Caco-2 (cell line): ENCODE measurements at regions not wholly inside any gene's neighbourhood (a gene's known extent, or its start where the extent isn't known, plus 50 kb on each side); places are given as distances from the start of the nearest gene placed in this dataset.

Experiments used
- BruUV-seq: library from RNA; stranded (reverse); fragments of 400-500 nt; replicated peaks from 2 replicates; lab custom pipeline; 2021; lab: Mats Ljungman, UMichigan
- CTCF ChIA-PET: fragments of 300-600 bp; sonication (Branson Sonifier 250); formaldehyde crosslinking; loops from one replicate; lab custom pipeline; 2022; ENCODE audit warnings: antibody characterized with exemption; lab: Charles Lee
- POLR2A ChIA-PET: fragments of 300-600 bp; sonication (Branson Sonifier 250); formaldehyde crosslinking; loops from one replicate; lab custom pipeline; 2022; ENCODE audit warnings: antibody characterized with exemption; lab: Charles Lee
- DNase-seq, 2 experiments: peaks; one replicate each; pipeline versions ENCODE4 v3.0.0 to v3.0.0-alpha.2; 2020 to 2022
- H3K27me3 ChIP-seq: replicated peaks from 2 replicates; pipeline ENCODE4 v1.6.0; 2011; ENCODE audit warnings: low read length; ENCODE audit not compliant: control insufficient read depth, insufficient read depth
- H3K36me3 ChIP-seq: 2 replicates; pipeline ENCODE4 v1.5.1; 2011; ENCODE audit warnings: low read length; ENCODE audit not compliant: control insufficient read depth, insufficient read depth
- H3K4me1 ChIP-seq: fragments of 250-450 bp; sonication (Bioruptor Pico); 2 replicates; pipeline ENCODE4 v1.5.1; 2020; ENCODE audit warnings: mild to moderate bottlenecking
- H3K4me3 ChIP-seq: 2 replicates; pipeline ENCODE4 v1.5.1; 2011; ENCODE audit warnings: low read depth, mild to moderate bottlenecking, control low read depth, low read length
- H3K9me3 ChIP-seq: fragments of 250-450 bp; sonication (Bioruptor Pico); 2 replicates; pipeline ENCODE4 v1.5.1; 2020; ENCODE audit warnings: mild to moderate bottlenecking, moderate library complexity
- H3K27ac Mint-ChIP-seq: one replicate; pipeline ENCODE4 v1.8.0; 2022; ENCODE audit warnings: mixed read lengths; ENCODE audit not compliant: unreplicated experiment
- H3K27me3 Mint-ChIP-seq: one replicate; pipeline ENCODE4 v1.8.0; 2022; ENCODE audit warnings: mixed read lengths; ENCODE audit not compliant: insufficient read depth, unreplicated experiment
- H3K36me3 Mint-ChIP-seq: one replicate; pipeline ENCODE4 v1.8.0; 2022; ENCODE audit warnings: mild to moderate bottlenecking, mixed read lengths; ENCODE audit not compliant: insufficient read depth, unreplicated experiment
- H3K4me1 Mint-ChIP-seq: one replicate; pipeline ENCODE4 v1.8.0; 2022; ENCODE audit warnings: low read depth, mixed read lengths; ENCODE audit not compliant: unreplicated experiment
- H3K4me3 Mint-ChIP-seq: one replicate; pipeline ENCODE4 v1.8.0; 2022; ENCODE audit warnings: mild to moderate bottlenecking, moderate library complexity, mixed read lengths; ENCODE audit not compliant: unreplicated experiment
- H3K9me3 Mint-ChIP-seq: one replicate; pipeline ENCODE4 v1.8.0; 2022; ENCODE audit warnings: mixed read lengths; ENCODE audit not compliant: unreplicated experiment
- CTCF ChIP-seq, 2 experiments: fragments of 200-600 bp in 1 of 2; IDR thresholded peaks; 1 replicate in 1 of 2; 2 replicates in 1 of 2; pipeline versions ENCODE4 v1.5.1 to v1.8.0; 2011 to 2022; ENCODE audit warnings: antibody characterized with exemption in 1 of 2, control low read depth in 1 of 2, inconsistent platforms in 1 of 2, low read depth in 1 of 2, low read length in 1 of 2, mild to moderate bottlenecking in 1 of 2, moderate library complexity in 1 of 2; ENCODE audit not compliant: insufficient read depth in 1 of 2, severe bottlenecking in 1 of 2, unreplicated experiment in 1 of 2
- intact Hi-C: fragments of 100-400 bp; cut with micrococcal nuclease; formaldehyde crosslinking; loops from one replicate; pipeline ENCODE4 v1.10.0; 2022; ENCODE audit not compliant: unreplicated experiment

- intact Hi-C loops: no loop called here
- peaks cover 28% of the 10 kb centered on the region for H3K4me1 Mint-ChIP-seq
- BruUV-seq: no TSS peak
- Histone ChIP-seq H3K27me3 (no peaks in the 10 kb centered on the region), H3K4me3 (no peak overlapping the region), H3K36me3 (no peaks in the 10 kb centered on the region), H3K4me1 (peaks cover 28% of the 10 kb centered on the region), H3K9me3 (no peaks in the 10 kb centered on the region)
- H3K27me3 Mint-ChIP-seq: no peaks in the 10 kb centered on the region
- H3K4me3 Mint-ChIP-seq: no peak overlapping the region
- H3K9me3 Mint-ChIP-seq: peaks cover 15% of the 10 kb centered on the region
- ChIA-PET POLR2A (no interaction called here), CTCF (no interaction called here)
- H3K27ac Mint-ChIP-seq: no peak overlapping the region
- no peaks in the 10 kb centered on the region for H3K36me3 Mint-ChIP-seq
- DNase-seq: no peak
- no peak for TF ChIP-seq CTCF (IDR thresholded peaks at IDR 0.05; ENCODE audit: insufficient read depth in 1 of 2, low read depth in 1 of 2, low read length in 1 of 2, severe bottlenecking in 1 of 2, unreplicated experiment in 1 of 2)
Measured at GRCh38 chr3:144462337-144462736, 490.7 kb downstream of the DIPK2A start.

- no peaks in the 10 kb centered on the region for H3K36me3 Mint-ChIP-seq
- no peaks in the 10 kb centered on the region for H3K27me3 ChIP-seq
- intact Hi-C loops: no loop called here
- H3K9me3 Mint-ChIP-seq: no peaks in the 10 kb centered on the region
- peaks cover 16% of the 10 kb centered on the region for H3K4me1 Mint-ChIP-seq
- no TSS peak for BruUV-seq
- no peak for DNase-seq
- no peaks in the 10 kb centered on the region for H3K27me3 Mint-ChIP-seq
- H3K4me3 ChIP-seq: no peak overlapping the region
- H3K9me3 ChIP-seq: no peaks in the 10 kb centered on the region
- no peak overlapping the region for H3K27ac Mint-ChIP-seq
- no peak for TF ChIP-seq CTCF (IDR thresholded peaks at IDR 0.05; ENCODE audit: insufficient read depth in 1 of 2, low read depth in 1 of 2, low read length in 1 of 2, severe bottlenecking in 1 of 2, unreplicated experiment in 1 of 2)
- POLR2A ChIA-PET: no interaction called here
- CTCF ChIA-PET: no interaction called here
- no peaks in the 10 kb centered on the region for H3K36me3 ChIP-seq
- H3K4me3 Mint-ChIP-seq: no peak overlapping the region
- H3K4me1 ChIP-seq: peaks cover 30% of the 10 kb centered on the region
Measured at GRCh38 chr3:144463911-144464310, 492.3 kb downstream of the DIPK2A start.

GRCh38 chr3:144466114-144466513 lies 494.5 kb downstream of the DIPK2A start:
- no peak for DNase-seq
- no peak for TF ChIP-seq CTCF (IDR thresholded peaks at IDR 0.05; ENCODE audit: insufficient read depth in 1 of 2, low read depth in 1 of 2, low read length in 1 of 2, severe bottlenecking in 1 of 2, unreplicated experiment in 1 of 2)
- Mint-ChIP-seq H3K4me3 (no peak overlapping the region), H3K4me1 (peaks cover 16% of the 10 kb centered on the region), H3K9me3 (no peaks in the 10 kb centered on the region), H3K27me3 (no peaks in the 10 kb centered on the region), H3K36me3 (no peaks in the 10 kb centered on the region), H3K27ac (no peak overlapping the region)
- ChIA-PET POLR2A (no interaction called here), CTCF (no interaction called here)
- H3K4me3 ChIP-seq: no peak overlapping the region
- H3K9me3 ChIP-seq: no peaks in the 10 kb centered on the region
- H3K36me3 ChIP-seq: no peaks in the 10 kb centered on the region
- intact Hi-C loops: no loop called here
- peaks cover 30% of the 10 kb centered on the region for H3K4me1 ChIP-seq
- H3K27me3 ChIP-seq: no peaks in the 10 kb centered on the region
- no TSS peak for BruUV-seq
